ENCODE measurements at regions not wholly inside any gene's neighbourhood (a gene's known extent, or its start where the extent isn't known, plus 50 kb on each side); places are given as distances from the start of the nearest gene placed in this dataset.

GRCh38 chr21:25427828-25428227 is 179.5 kb downstream of the MRPL39 start:
- Histone ChIP-seq H3K27me3 (ENCODE audit: control insufficient read depth in 2 of 2, insufficient read depth in 2 of 2, low read length in 2 of 2) (no peaks in the 10 kb centered on the region), H3K79me2 (ENCODE audit: control insufficient read depth, insufficient read depth, low read length) (no peaks in the 10 kb centered on the region), H3K4me2 (ENCODE audit: insufficient read depth, low read length) (no peak overlapping the region), H2AFZ (ENCODE audit: low read depth, low read length) (no peak overlapping the region), H3K27ac (ENCODE audit: insufficient read depth, low read depth, low read length) (no peak overlapping the region), H3K4me3 (replicated peaks in 1 of 3; ENCODE audit: insufficient read depth in 1 of 3, low read depth in 1 of 3, low read length in 3 of 3) (no peak overlapping the region), H3K9me1 (replicated peaks; ENCODE audit: control insufficient read depth, extremely low read depth, insufficient read depth, low read length) (no peaks in the 10 kb centered on the region), H3K36me3 (ENCODE audit: control insufficient read depth in 2 of 2, extremely low read depth in 1 of 2, insufficient read depth in 2 of 2, low read length in 2 of 2) (no peaks in the 10 kb centered on the region), H3K4me1 (ENCODE audit: control insufficient read depth, extremely low read depth, insufficient read depth, low read length) (no peaks in the 10 kb centered on the region), H4K20me1 (replicated peaks; ENCODE audit: control insufficient read depth, extremely low read depth, insufficient read depth, low read length) (no peaks in the 10 kb centered on the region), H3K9me3 (replicated peaks; ENCODE audit: control insufficient read depth, insufficient read depth, low read length) (no peaks in the 10 kb centered on the region), H3K9ac (replicated peaks; ENCODE audit: extremely low read depth, insufficient read depth, low read length) (no peak overlapping the region)
- POLR2A ChIA-PET = no interaction called here
- BruUV-seq (replicated peaks) = no TSS peak
- dilution Hi-C loops (cut with MboI; ENCODE audit: extremely low pct_ligation_motif_present, low sequenced_read_pairs) = no loop called here
- FAIRE-seq (no peak), DNase-seq (ENCODE audit: low read depth, low spot score) (no peak)
- CTCF ChIA-PET = no interaction called here
- intact Hi-C loops (cut with micrococcal nuclease) = loop anchor here (10.0 kb wide), 1 partner anchor 367 kb away; no protein-coding TSS in a partner anchor
- TF ChIP-seq POLR2AphosphoS5 (IDR thresholded peaks at IDR 0.05; ENCODE audit: insufficient read depth, low read depth, low read length) (no peak), JUN (IDR thresholded peaks at IDR 0.05; ENCODE audit: borderline replicate concordance, insufficient read depth, insufficient read length, low read depth) (no peak), POLR2A (IDR thresholded peaks at IDR 0.05; ENCODE audit: low read depth, low read length) (no peak), CTCF (IDR thresholded peaks at IDR 0.05; ENCODE audit: extremely low read depth in 1 of 2, insufficient read depth in 1 of 2, low read depth in 1 of 2, low read length in 2 of 2) (no peak), FOS (IDR thresholded peaks at IDR 0.05; ENCODE audit: borderline replicate concordance, insufficient read depth, low read length) (no peak), MYC (IDR thresholded peaks at IDR 0.05; ENCODE audit: low read depth, low read length) (no peak)

GRCh38 chr21:25426580-25426979 is 180.7 kb downstream of the MRPL39 start:
- Histone ChIP-seq H3K4me1 (ENCODE audit: control insufficient read depth, extremely low read depth, insufficient read depth, low read length) (no peaks in the 10 kb centered on the region), H3K4me3 (replicated peaks in 1 of 3; ENCODE audit: insufficient read depth in 1 of 3, low read depth in 1 of 3, low read length in 3 of 3) (no peak overlapping the region), H3K4me2 (ENCODE audit: insufficient read depth, low read length) (no peak overlapping the region), H3K36me3 (ENCODE audit: control insufficient read depth in 2 of 2, extremely low read depth in 1 of 2, insufficient read depth in 2 of 2, low read length in 2 of 2) (no peaks in the 10 kb centered on the region), H3K27ac (ENCODE audit: insufficient read depth, low read depth, low read length) (no peak overlapping the region), H3K79me2 (ENCODE audit: control insufficient read depth, insufficient read depth, low read length) (no peaks in the 10 kb centered on the region), H3K9ac (replicated peaks; ENCODE audit: extremely low read depth, insufficient read depth, low read length) (no peak overlapping the region), H2AFZ (ENCODE audit: low read depth, low read length) (no peak overlapping the region), H3K27me3 (ENCODE audit: control insufficient read depth in 2 of 2, insufficient read depth in 2 of 2, low read length in 2 of 2) (no peaks in the 10 kb centered on the region), H4K20me1 (replicated peaks; ENCODE audit: control insufficient read depth, extremely low read depth, insufficient read depth, low read length) (no peaks in the 10 kb centered on the region), H3K9me1 (replicated peaks; ENCODE audit: control insufficient read depth, extremely low read depth, insufficient read depth, low read length) (no peaks in the 10 kb centered on the region), H3K9me3 (replicated peaks; ENCODE audit: control insufficient read depth, insufficient read depth, low read length) (no peaks in the 10 kb centered on the region)
- POLR2A ChIA-PET = no interaction called here
- intact Hi-C loops (cut with micrococcal nuclease) (loop anchor here (10.0 kb wide), 1 partner anchor 368 kb away; no protein-coding TSS in a partner anchor), dilution Hi-C loops (cut with MboI; ENCODE audit: extremely low pct_ligation_motif_present, low sequenced_read_pairs) (no loop called here)
- FAIRE-seq = no peak
- no peak for DNase-seq (ENCODE audit: low read depth, low spot score)
- no peak for TF ChIP-seq EZH2 (IDR thresholded peaks at IDR 0.05; ENCODE audit: borderline replicate concordance, low read depth, low read length, severe bottlenecking)
- no peak for TF ChIP-seq CTCF (IDR thresholded peaks at IDR 0.05; ENCODE audit: extremely low read depth in 1 of 2, insufficient read depth in 1 of 2, low read depth in 1 of 2, low read length in 2 of 2)
- TF ChIP-seq GATA2 (IDR thresholded peaks at IDR 0.05; ENCODE audit: insufficient read depth, insufficient read length, low read depth, low read length) = no peak
- no peak for TF ChIP-seq JUN (IDR thresholded peaks at IDR 0.05; ENCODE audit: borderline replicate concordance, insufficient read depth, insufficient read length, low read depth)
- no peak for TF ChIP-seq POLR2AphosphoS5 (IDR thresholded peaks at IDR 0.05; ENCODE audit: insufficient read depth, low read depth, low read length)
- no peak for TF ChIP-seq FOS (IDR thresholded peaks at IDR 0.05; ENCODE audit: borderline replicate concordance, insufficient read depth, low read length)
- no peak for TF ChIP-seq POLR2A (IDR thresholded peaks at IDR 0.05; ENCODE audit: low read depth, low read length)
- TF ChIP-seq MAX (IDR thresholded peaks at IDR 0.05; ENCODE audit: insufficient read depth, insufficient read length) = no peak
- no peak for TF ChIP-seq MYC (IDR thresholded peaks at IDR 0.05; ENCODE audit: low read depth, low read length)
- CTCF ChIA-PET = interaction anchor here (1.1 kb wide), 1 partner anchor 375 kb away, joined by 3 read pairs; no protein-coding TSS in a partner anchor
- no TSS peak for BruUV-seq (replicated peaks)

All from endothelial cell of umbilical vein (primary cell).